Mesenchymal stem cell (in vitro differentiated cells and primary cell): ENCODE measurements at regions not wholly inside any gene's neighbourhood (a gene's known extent, or its start where the extent isn't known, plus 50 kb on each side); places are given as distances from the start of the nearest gene placed in this dataset.

ENCODE experiments used
- DNase-seq: peaks from one replicate; pipeline ENCODE4 v3.0.0-alpha.2; 2013
- H2AFZ ChIP-seq: one replicate; pipeline ENCODE4 v1.6.1; 2013; ENCODE audit warnings: low read depth, mild to moderate bottlenecking, control low read depth, inconsistent platforms, low read length, moderate library complexity
- H2AK5ac ChIP-seq: 2 replicates; pipeline ENCODE4 v1.6.1; 2013; ENCODE audit warnings: low read length, moderate library complexity, mild to moderate bottlenecking, inconsistent platforms; ENCODE audit not compliant: severe bottlenecking
- H2BK120ac ChIP-seq: one replicate; pipeline ENCODE4 v1.6.1; 2013; ENCODE audit warnings: low read depth, mild to moderate bottlenecking, inconsistent platforms, low read length, moderate library complexity
- H2BK12ac ChIP-seq, 2 experiments: one replicate each; pipeline ENCODE4 v1.6.1; 2013; ENCODE audit warnings: inconsistent platforms in 2 of 2, low read length in 2 of 2, mild to moderate bottlenecking in 2 of 2, moderate library complexity in 2 of 2, control low read depth in 1 of 2
- H2BK15ac ChIP-seq: one replicate; pipeline ENCODE4 v1.6.1; 2013; ENCODE audit warnings: mild to moderate bottlenecking, low read depth, inconsistent platforms; ENCODE audit not compliant: poor library complexity, severe bottlenecking
- H2BK5ac ChIP-seq: 2 replicates; pipeline ENCODE4 v1.6.1; 2013; ENCODE audit warnings: low read depth, mild to moderate bottlenecking, low read length, control low read depth, inconsistent platforms; ENCODE audit not compliant: poor library complexity, severe bottlenecking
- H3K14ac ChIP-seq, 2 experiments: one replicate each; pipeline ENCODE4 v1.6.1; 2013; ENCODE audit warnings: inconsistent platforms in 2 of 2, low read length in 2 of 2, control low read depth in 1 of 2, mild to moderate bottlenecking in 1 of 2, moderate library complexity in 1 of 2
- H3K18ac ChIP-seq, 2 experiments: one replicate each; pipeline ENCODE4 v1.6.1; 2013; ENCODE audit warnings: inconsistent platforms in 2 of 2, low read length in 2 of 2, control low read depth in 1 of 2, low read depth in 1 of 2, mild to moderate bottlenecking in 1 of 2
- H3K23ac ChIP-seq, 2 experiments: one replicate each; pipeline ENCODE4 v1.6.1; 2013; ENCODE audit warnings: inconsistent platforms in 2 of 2, low read length in 2 of 2, mild to moderate bottlenecking in 2 of 2, moderate library complexity in 2 of 2, control low read depth in 1 of 2
- H3K27ac ChIP-seq: 2 replicates; pipeline ENCODE4 v1.5.1; 2013; ENCODE audit warnings: mild to moderate bottlenecking, moderate library complexity, low read length, control low read depth, inconsistent platforms; ENCODE audit not compliant: poor library complexity, severe bottlenecking
- H3K27me3 ChIP-seq, 2 experiments: 2 replicates each; pipeline versions ENCODE4 v1.6.1 to v1.7.0; 2013; ENCODE audit warnings: low read length in 2 of 2, mild to moderate bottlenecking in 2 of 2, moderate library complexity in 2 of 2, control low read depth in 1 of 2, inconsistent platforms in 1 of 2; ENCODE audit not compliant: control insufficient read depth in 1 of 2, insufficient read depth in 1 of 2
- H3K36me3 ChIP-seq, 2 experiments: 2 replicates each; pipeline versions ENCODE4 v1.6.1 to v1.7.0; 2013; ENCODE audit warnings: low read length in 2 of 2, control low read depth in 1 of 2, inconsistent platforms in 1 of 2, low read depth in 1 of 2, mild to moderate bottlenecking in 1 of 2; ENCODE audit not compliant: insufficient read depth in 2 of 2, control insufficient read depth in 1 of 2
- H3K4ac ChIP-seq, 2 experiments: one replicate each; pipeline ENCODE4 v1.6.1; 2013; ENCODE audit warnings: inconsistent platforms in 2 of 2, low read length in 2 of 2, mild to moderate bottlenecking in 2 of 2, moderate library complexity in 2 of 2, control low read depth in 1 of 2, low read depth in 1 of 2
- H3K4me1 ChIP-seq: 2 replicates; pipeline ENCODE4 v1.6.1; 2013; ENCODE audit warnings: low read depth, low read length, control low read depth; ENCODE audit not compliant: control insufficient read depth, insufficient read depth
- H3K4me2 ChIP-seq: 2 replicates; pipeline ENCODE4 v1.6.1; 2013; ENCODE audit warnings: low read length, mild to moderate bottlenecking, inconsistent platforms; ENCODE audit not compliant: poor library complexity, severe bottlenecking
- H3K4me3 ChIP-seq, 2 experiments: 2 replicates each; pipeline versions ENCODE4 v1.5.1 to v1.7.0; 2013; ENCODE audit warnings: low read length in 2 of 2, mild to moderate bottlenecking in 2 of 2, control low read depth in 1 of 2, low read depth in 1 of 2; ENCODE audit not compliant: insufficient read depth in 1 of 2
- H3K79me1 ChIP-seq: replicated peaks from 2 replicates; pipeline ENCODE4 v1.6.1; 2013; ENCODE audit warnings: mild to moderate bottlenecking, control low read depth, low read length, inconsistent platforms; ENCODE audit not compliant: poor library complexity, severe bottlenecking
- H3K9ac ChIP-seq: 2 replicates; pipeline ENCODE4 v1.7.0; 2013; ENCODE audit warnings: mild to moderate bottlenecking, low read length, moderate library complexity
- H3K9me3 ChIP-seq: 2 replicates; pipeline ENCODE4 v1.7.0; 2013; ENCODE audit warnings: mild to moderate bottlenecking, low read length; ENCODE audit not compliant: control insufficient read depth
- H4K8ac ChIP-seq: one replicate; pipeline ENCODE4 v1.6.1; 2013; ENCODE audit warnings: inconsistent platforms, mild to moderate bottlenecking, low read length, moderate library complexity
- H4K91ac ChIP-seq: one replicate; pipeline ENCODE4 v1.6.1; 2013; ENCODE audit warnings: mild to moderate bottlenecking, low read length, inconsistent platforms
- WGBS: methylation state at CpG from one replicate; pipeline ENCODE4 v1.1.7; 2013; ENCODE audit warnings: mixed read lengths; 5-methylcytosine and 5-hydroxymethylcytosine counted together

- Histone ChIP-seq H2BK120ac (no peak overlapping the region), H3K27ac (no peak overlapping the region), H2BK12ac (no peak overlapping the region), H3K14ac (no peak overlapping the region), H3K36me3 (no peaks in the 10 kb centered on the region), H2AK5ac (no peak overlapping the region), H3K4me1 (no peaks in the 10 kb centered on the region), H3K9me3 (peaks cover 3% of the 10 kb centered on the region), H3K18ac (no peak overlapping the region), H4K91ac (no peak overlapping the region), H3K4ac (no peak overlapping the region), H3K23ac (no peak overlapping the region), H3K4me2 (no peak overlapping the region), H2BK15ac (no peak overlapping the region), H2AFZ (no peak overlapping the region), H3K4me3 (no peak overlapping the region), H2BK5ac (no peak overlapping the region), H3K27me3 (no peaks in the 10 kb centered on the region), H3K9ac (no peak overlapping the region), H4K8ac (no peak overlapping the region), H3K79me1 (no peaks in the 10 kb centered on the region)
- WGBS = 90% methylated on average over 52 of the region's 52 CpGs
- DNase-seq = no peak
Measured at GRCh38 chr10:37680716-37681616, 176.4 kb downstream of the ZNF248 start.

- H4K8ac ChIP-seq = no peak overlapping the region
- DNase-seq = no peak
- no peak overlapping the region for H2BK120ac ChIP-seq
- no peak overlapping the region for H2AK5ac ChIP-seq
- WGBS = 88% methylated on average over 30 of the region's 30 CpGs
- H2BK5ac ChIP-seq = no peak overlapping the region
- no peak overlapping the region for H3K4me3 ChIP-seq
- no peak overlapping the region for H2AFZ ChIP-seq
- H3K79me1 ChIP-seq = no peaks in the 10 kb centered on the region
- no peak overlapping the region for H3K4ac ChIP-seq
- no peaks in the 10 kb centered on the region for H3K27me3 ChIP-seq
- no peak overlapping the region for H2BK12ac ChIP-seq
- H2BK15ac ChIP-seq = no peak overlapping the region
- no peak overlapping the region for H3K14ac ChIP-seq
- H3K27ac ChIP-seq = no peak overlapping the region
- H3K9ac ChIP-seq = no peak overlapping the region
- H4K91ac ChIP-seq = peak overlapping the region; percentile 56
- no peaks in the 10 kb centered on the region for H3K36me3 ChIP-seq
- H3K18ac ChIP-seq = no peak overlapping the region
- no peak overlapping the region for H3K23ac ChIP-seq
- H3K4me1 ChIP-seq = no peaks in the 10 kb centered on the region
- no peak overlapping the region for H3K4me2 ChIP-seq
- no peaks in the 10 kb centered on the region for H3K9me3 ChIP-seq
Measured at GRCh38 chr10:37680243-37680683, 177.1 kb downstream of the ZNF248 start.

- no peak overlapping the region for H4K8ac ChIP-seq
- H4K91ac ChIP-seq = no peak overlapping the region
- no peak overlapping the region for H2AK5ac ChIP-seq
- H2BK15ac ChIP-seq = no peak overlapping the region
- no peaks in the 10 kb centered on the region for H3K36me3 ChIP-seq
- DNase-seq = no peak
- no peak overlapping the region for H2BK5ac ChIP-seq
- no peak overlapping the region for H3K4me3 ChIP-seq
- no peak overlapping the region for H2AFZ ChIP-seq
- H3K18ac ChIP-seq = no peak overlapping the region
- H3K27me3 ChIP-seq = no peaks in the 10 kb centered on the region
- H3K4me2 ChIP-seq = no peak overlapping the region
- no peak overlapping the region for H3K27ac ChIP-seq
- WGBS = 86% methylated on average over 8 of the region's 8 CpGs
- no peaks in the 10 kb centered on the region for H3K9me3 ChIP-seq
- no peak overlapping the region for H3K23ac ChIP-seq
- no peak overlapping the region for H2BK120ac ChIP-seq
- no peak overlapping the region for H3K9ac ChIP-seq
- no peaks in the 10 kb centered on the region for H3K4me1 ChIP-seq
- H3K14ac ChIP-seq = no peak overlapping the region
- no peak overlapping the region for H2BK12ac ChIP-seq
- no peaks in the 10 kb centered on the region for H3K79me1 ChIP-seq
- H3K4ac ChIP-seq = no peak overlapping the region
Measured at GRCh38 chr10:37679465-37679864, 177.9 kb downstream of the ZNF248 start.

GRCh38 chr10:37675449-37675848 is 182.0 kb downstream of the ZNF248 start:
- Histone ChIP-seq H4K91ac (no peak overlapping the region), H3K18ac (no peak overlapping the region), H2AFZ (no peak overlapping the region), H3K14ac (no peak overlapping the region), H2BK5ac (no peak overlapping the region), H3K79me1 (no peaks in the 10 kb centered on the region), H4K8ac (no peak overlapping the region), H2BK12ac (no peak overlapping the region), H2BK15ac (no peak overlapping the region), H3K4me3 (no peak overlapping the region), H3K36me3 (no peaks in the 10 kb centered on the region), H2AK5ac (no peak overlapping the region), H3K4me1 (no peaks in the 10 kb centered on the region), H2BK120ac (no peak overlapping the region), H3K4ac (no peak overlapping the region), H3K4me2 (no peak overlapping the region), H3K9me3 (peaks cover 10% of the 10 kb centered on the region), H3K23ac (no peak overlapping the region), H3K9ac (no peak overlapping the region), H3K27ac (no peak overlapping the region), H3K27me3 (no peaks in the 10 kb centered on the region)
- WGBS = 69% methylated on average over 3 of the region's 4 CpGs
- DNase-seq = no peak
